ENCODE measurements at regions not wholly inside any gene's neighbourhood (a gene's known extent, or its start where the extent isn't known, plus 50 kb on each side); places are given as distances from the start of the nearest gene placed in this dataset.
"Not testable (repeated sequence)": the region's sequence is repeated elsewhere in the genome, so short reads cannot be mapped to it uniquely, and the experiment has no call there.

- WGBS (ENCODE audit: insufficient coverage, low lambda C conversion rate): no CpG with 5 or more reads among the region's 1 CpG
- no peaks in the 10 kb centered on the region for H3K27me3 ChIP-seq (ENCODE audit: control insufficient read depth, insufficient read depth, low read length)
- DNase-seq: no peak
- H3K36me3 ChIP-seq (ENCODE audit: control insufficient read depth, insufficient read depth, low read length): no peaks in the 10 kb centered on the region
- no peak overlapping the region for H3K27ac ChIP-seq (ENCODE audit: low read length)
- H3K4me3 ChIP-seq (ENCODE audit: low read length): no peak overlapping the region
- H3K9me3 ChIP-seq (ENCODE audit: control insufficient read depth, low read depth, low read length): no peaks in the 10 kb centered on the region
- H3K4me1 ChIP-seq (ENCODE audit: control insufficient read depth, insufficient read depth, low read length): no peaks in the 10 kb centered on the region
Measured at GRCh38 chr10:32217216-32217615, 129.7 kb downstream of the EPC1 start.

GRCh38 chr10:32213838-32214237 lies 133.1 kb downstream of the EPC1 start:
- not testable (repeated sequence) for H3K9me3 ChIP-seq (ENCODE audit: control insufficient read depth, low read depth, low read length); H3K27ac ChIP-seq (ENCODE audit: low read length); H3K36me3 ChIP-seq (ENCODE audit: control insufficient read depth, insufficient read depth, low read length); H3K4me3 ChIP-seq (ENCODE audit: low read length); H3K27me3 ChIP-seq (ENCODE audit: control insufficient read depth, insufficient read depth, low read length); H3K4me1 ChIP-seq (ENCODE audit: control insufficient read depth, insufficient read depth, low read length)
- no CpG with 5 or more reads among the region's 4 CpGs for WGBS (ENCODE audit: insufficient coverage, low lambda C conversion rate)
- DNase-seq: peak in 1 of 2 donors; percentile 13

GRCh38 chr10:32211046-32211363 lies 136.0 kb downstream of the EPC1 start:
- no peak for DNase-seq
- no CpG with 5 or more reads among the region's 3 CpGs for WGBS (ENCODE audit: insufficient coverage, low lambda C conversion rate)
- Histone ChIP-seq H3K27me3 (ENCODE audit: control insufficient read depth, insufficient read depth, low read length) (no peaks in the 10 kb centered on the region), H3K4me3 (ENCODE audit: low read length) (no peak overlapping the region), H3K36me3 (ENCODE audit: control insufficient read depth, insufficient read depth, low read length) (no peaks in the 10 kb centered on the region), H3K9me3 (ENCODE audit: control insufficient read depth, low read depth, low read length) (no peaks in the 10 kb centered on the region), H3K4me1 (ENCODE audit: control insufficient read depth, insufficient read depth, low read length) (no peaks in the 10 kb centered on the region), H3K27ac (ENCODE audit: low read length) (no peak overlapping the region)

GRCh38 chr10:32210306-32211045 lies 136.5 kb downstream of the EPC1 start:
- no CpG with 5 or more reads among the region's 18 CpGs for WGBS (ENCODE audit: insufficient coverage, low lambda C conversion rate)
- Histone ChIP-seq H3K4me3 (ENCODE audit: low read length) (no peak overlapping the region), H3K4me1 (ENCODE audit: control insufficient read depth, insufficient read depth, low read length) (no peaks in the 10 kb centered on the region), H3K27me3 (ENCODE audit: control insufficient read depth, insufficient read depth, low read length) (no peaks in the 10 kb centered on the region), H3K36me3 (ENCODE audit: control insufficient read depth, insufficient read depth, low read length) (no peaks in the 10 kb centered on the region), H3K9me3 (ENCODE audit: control insufficient read depth, low read depth, low read length) (no peaks in the 10 kb centered on the region), H3K27ac (ENCODE audit: low read length) (no peak overlapping the region)
- peak; percentile 12 to 44 for DNase-seq

- not testable (repeated sequence) for H3K4me1 ChIP-seq (ENCODE audit: control insufficient read depth, insufficient read depth, low read length); H3K36me3 ChIP-seq (ENCODE audit: control insufficient read depth, insufficient read depth, low read length); H3K9me3 ChIP-seq (ENCODE audit: control insufficient read depth, low read depth, low read length); H3K4me3 ChIP-seq (ENCODE audit: low read length); H3K27me3 ChIP-seq (ENCODE audit: control insufficient read depth, insufficient read depth, low read length); DNase-seq; H3K27ac ChIP-seq (ENCODE audit: low read length)
- no CpG with 5 or more reads among the region's 7 CpGs for WGBS (ENCODE audit: insufficient coverage, low lambda C conversion rate)
Measured at GRCh38 chr10:32208005-32208404, 139.0 kb downstream of the EPC1 start.

GRCh38 chr10:32207544-32207943 lies 139.4 kb downstream of the EPC1 start:
- peak; percentile 31 to 60 for DNase-seq
- Histone ChIP-seq H3K4me3 (ENCODE audit: low read length) (no peak overlapping the region), H3K9me3 (ENCODE audit: control insufficient read depth, low read depth, low read length) (peaks cover 4% of the 10 kb centered on the region), H3K27me3 (ENCODE audit: control insufficient read depth, insufficient read depth, low read length) (no peaks in the 10 kb centered on the region), H3K4me1 (ENCODE audit: control insufficient read depth, insufficient read depth, low read length) (no peaks in the 10 kb centered on the region), H3K36me3 (ENCODE audit: control insufficient read depth, insufficient read depth, low read length) (no peaks in the 10 kb centered on the region), H3K27ac (ENCODE audit: low read length) (no peak overlapping the region)
- WGBS (ENCODE audit: insufficient coverage, low lambda C conversion rate): 100% methylated on average over 1 of the region's 2 CpGs

GRCh38 chr10:32205670-32206069 lies 141.3 kb downstream of the EPC1 start:
- WGBS (ENCODE audit: insufficient coverage, low lambda C conversion rate): 0% methylated on average over 1 of the region's 1 CpG
- Histone ChIP-seq H3K9me3 (ENCODE audit: control insufficient read depth, low read depth, low read length) (peaks cover 4% of the 10 kb centered on the region), H3K27ac (ENCODE audit: low read length) (no peak overlapping the region), H3K4me3 (ENCODE audit: low read length) (no peak overlapping the region), H3K27me3 (ENCODE audit: control insufficient read depth, insufficient read depth, low read length) (no peaks in the 10 kb centered on the region), H3K36me3 (ENCODE audit: control insufficient read depth, insufficient read depth, low read length) (no peaks in the 10 kb centered on the region), H3K4me1 (ENCODE audit: control insufficient read depth, insufficient read depth, low read length) (no peaks in the 10 kb centered on the region)
- no peak for DNase-seq

GRCh38 chr10:32204606-32205005 lies 142.4 kb downstream of the EPC1 start:
- 93% methylated on average over 2 of the region's 2 CpGs for WGBS (ENCODE audit: insufficient coverage, low lambda C conversion rate)
- Histone ChIP-seq H3K4me3 (ENCODE audit: low read length) (no peak overlapping the region), H3K27ac (ENCODE audit: low read length) (no peak overlapping the region), H3K4me1 (ENCODE audit: control insufficient read depth, insufficient read depth, low read length) (peaks cover 2% of the 10 kb centered on the region), H3K27me3 (ENCODE audit: control insufficient read depth, insufficient read depth, low read length) (no peaks in the 10 kb centered on the region), H3K36me3 (ENCODE audit: control insufficient read depth, insufficient read depth, low read length) (no peaks in the 10 kb centered on the region), H3K9me3 (ENCODE audit: control insufficient read depth, low read depth, low read length) (peaks cover 4% of the 10 kb centered on the region)
- no peak for DNase-seq

GRCh38 chr10:32199714-32200394 lies 143.6 kb upstream of the KIF5B start:
- WGBS (ENCODE audit: insufficient coverage, low lambda C conversion rate): 41% methylated on average over 3 of the region's 5 CpGs
- H3K27ac ChIP-seq (ENCODE audit: low read length): peak overlapping the region; percentile 3
- peaks cover 7% of the 10 kb centered on the region for H3K4me1 ChIP-seq (ENCODE audit: control insufficient read depth, insufficient read depth, low read length)
- H3K36me3 ChIP-seq (ENCODE audit: control insufficient read depth, insufficient read depth, low read length): no peaks in the 10 kb centered on the region
- H3K4me3 ChIP-seq (ENCODE audit: low read length): no peak overlapping the region
- H3K27me3 ChIP-seq (ENCODE audit: control insufficient read depth, insufficient read depth, low read length): no peaks in the 10 kb centered on the region
- peaks cover 4% of the 10 kb centered on the region for H3K9me3 ChIP-seq (ENCODE audit: control insufficient read depth, low read depth, low read length)
- peak; percentile 45 to 83 for DNase-seq

GRCh38 chr10:32197423-32197822 lies 141.2 kb upstream of the KIF5B start:
- no peaks in the 10 kb centered on the region for H3K27me3 ChIP-seq (ENCODE audit: control insufficient read depth, insufficient read depth, low read length)
- WGBS (ENCODE audit: insufficient coverage, low lambda C conversion rate): no CpG with 5 or more reads among the region's 5 CpGs
- H3K36me3 ChIP-seq (ENCODE audit: control insufficient read depth, insufficient read depth, low read length): no peaks in the 10 kb centered on the region
- H3K9me3 ChIP-seq (ENCODE audit: control insufficient read depth, low read depth, low read length): no peaks in the 10 kb centered on the region
- H3K4me3 ChIP-seq (ENCODE audit: low read length): no peak overlapping the region
- no peak for DNase-seq
- H3K4me1 ChIP-seq (ENCODE audit: control insufficient read depth, insufficient read depth, low read length): peaks cover 7% of the 10 kb centered on the region
- H3K27ac ChIP-seq (ENCODE audit: low read length): no peak overlapping the region
